SK-N-SH (cell line): ENCODE measurements at regions not wholly inside any gene's neighbourhood (a gene's known extent, or its start where the extent isn't known, plus 50 kb on each side); places are given as distances from the start of the nearest gene placed in this dataset.

ENCODE experiments used
- CHD2 ChIP-seq: fragments of 150-350 bp; IDR thresholded peaks from 2 replicates; pipeline ENCODE4 v1.6.1; 2018; ENCODE audit warnings: low read length; ENCODE audit not compliant: partially characterized antibody
- CTCF ChIP-seq: fragments of 200-600 bp; sonication (generic); IDR thresholded peaks from 2 replicates; pipeline ENCODE4 v1.6.1; 2017; ENCODE audit warnings: antibody characterized with exemption, mild to moderate bottlenecking, moderate library complexity
- EZH2phosphoT487 ChIP-seq: fragments of 200-600 bp; sonication (generic); IDR thresholded peaks from 2 replicates; pipeline ENCODE4 v1.6.1; 2017; ENCODE audit warnings: low read depth, mixed run types, mild to moderate bottlenecking, antibody characterized with exemption, moderate library complexity, borderline replicate concordance
- JUND ChIP-seq: IDR thresholded peaks from 2 replicates; pipeline ENCODE4 v1.4.0; 2012
- MXI1 ChIP-seq: IDR thresholded peaks from 2 replicates; pipeline ENCODE4 v1.6.1; 2012; ENCODE audit warnings: mild to moderate bottlenecking, low read depth, low read length, improper control_type of control experiment
- POLR2AphosphoS5 ChIP-seq: IDR thresholded peaks from 2 replicates; pipeline ENCODE4 v1.6.1; 2012; ENCODE audit warnings: low read depth, low read length
- SIN3A ChIP-seq: IDR thresholded peaks from 2 replicates; pipeline ENCODE4 v1.6.1; 2012; ENCODE audit warnings: low read depth, mild to moderate bottlenecking, low read length, moderate library complexity, borderline replicate concordance
- USF1 ChIP-seq: IDR thresholded peaks from 2 replicates; pipeline ENCODE4 v1.4.0; 2012; ENCODE audit warnings: low read depth, borderline replicate concordance

DNA sequence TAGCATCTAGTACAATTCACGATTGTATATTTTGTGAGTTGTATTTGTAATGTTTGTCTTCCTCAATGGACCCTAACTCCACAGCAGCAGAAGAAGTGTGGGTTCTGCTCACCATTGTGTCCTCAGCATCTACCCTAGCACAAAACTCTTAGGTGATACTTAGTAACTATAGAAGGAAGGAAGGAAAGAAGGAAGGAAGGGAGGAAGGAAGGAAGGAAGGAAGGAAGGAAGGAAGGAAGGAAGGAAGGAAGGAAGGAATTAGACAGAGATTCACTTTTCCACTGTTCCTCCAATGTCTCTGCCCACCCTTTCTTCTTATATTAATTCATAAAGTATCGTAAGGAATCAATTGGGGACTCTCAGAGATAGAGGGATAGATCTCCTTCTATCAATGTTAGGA, 288.2 kb downstream of the NFIB start:
- TF ChIP-seq POLR2AphosphoS5 (no peak), EZH2phosphoT487 (no peak), SIN3A (no peak), CTCF (no peak), JUND (no peak), USF1 (no peak), CHD2 (no peak), MXI1 (no peak)
